Lower leg skin (tissue), 4 donors: ENCODE measurements at regions not wholly inside any gene's neighbourhood (a gene's known extent, or its start where the extent isn't known, plus 50 kb on each side); places are given as distances from the start of the nearest gene placed in this dataset.

Source experiments
- DNase-seq, 2 donors: peaks; one replicate each; pipeline ENCODE4 v3.0.0-alpha.2; 2019; ENCODE audit warnings: low spot score in 2 of 2
- H3K4me3 ChIP-seq: fragments of 200-600 bp; sonication (generic); 2 replicates; pipeline ENCODE4 v1.5.1; 2017; ENCODE audit warnings: mild to moderate bottlenecking, low read depth; ENCODE audit not compliant: poor library complexity, severe bottlenecking
- POLR2A ChIP-seq, 2 donors: fragments of 450-650 bp; IDR thresholded peaks; one replicate each; pipeline ENCODE4 v1.6.1; 2016 to 2017; ENCODE audit warnings: antibody characterized with exemption in 2 of 2, mild to moderate bottlenecking in 1 of 2, moderate library complexity in 1 of 2
- WGBS, 2 donors: methylation state at CpG; one replicate each; pipeline ENCODE4 v1.1.5; 2018; 5-methylcytosine and 5-hydroxymethylcytosine counted together
- intact Hi-C: fragments of 100-400 bp; cut with DNase I; formaldehyde crosslinking; loops from one replicate; pipeline ENCODE4 v1.15.0; 2023; ENCODE audit warnings: low total_unique reads
- TF ChIP-seq, protein P1 (sequence below), 3 donors: fragments of 450-650 bp; IDR thresholded peaks; one replicate each; pipeline ENCODE4 v1.5.1; 2016; ENCODE audit warnings: antibody characterized with exemption in 3 of 3, mild to moderate bottlenecking in 3 of 3, moderate library complexity in 2 of 3

DNA sequence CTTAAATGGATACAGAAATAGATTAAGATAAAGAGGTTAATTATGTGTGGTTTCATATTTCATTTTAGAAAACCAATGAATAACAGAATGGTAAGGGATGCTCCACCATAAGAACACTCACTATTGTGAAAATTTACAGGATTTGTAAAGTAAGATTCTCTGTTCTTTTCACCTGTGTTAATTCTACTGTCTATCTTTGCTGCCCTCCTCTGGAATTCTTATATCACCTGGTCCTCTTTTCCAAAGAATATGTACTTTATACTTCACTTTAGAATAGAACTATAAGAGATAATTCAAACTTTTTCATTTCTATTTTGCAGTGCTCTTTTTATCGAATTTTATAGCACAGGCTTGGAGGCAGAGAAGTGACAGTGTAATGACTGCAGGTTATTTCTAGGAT lies 213.4 kb downstream of the LURAP1L start:
- no peak for TF ChIP-seq POLR2A (IDR thresholded peaks at IDR 0.05)
- TF ChIP-seq, protein P1, sequence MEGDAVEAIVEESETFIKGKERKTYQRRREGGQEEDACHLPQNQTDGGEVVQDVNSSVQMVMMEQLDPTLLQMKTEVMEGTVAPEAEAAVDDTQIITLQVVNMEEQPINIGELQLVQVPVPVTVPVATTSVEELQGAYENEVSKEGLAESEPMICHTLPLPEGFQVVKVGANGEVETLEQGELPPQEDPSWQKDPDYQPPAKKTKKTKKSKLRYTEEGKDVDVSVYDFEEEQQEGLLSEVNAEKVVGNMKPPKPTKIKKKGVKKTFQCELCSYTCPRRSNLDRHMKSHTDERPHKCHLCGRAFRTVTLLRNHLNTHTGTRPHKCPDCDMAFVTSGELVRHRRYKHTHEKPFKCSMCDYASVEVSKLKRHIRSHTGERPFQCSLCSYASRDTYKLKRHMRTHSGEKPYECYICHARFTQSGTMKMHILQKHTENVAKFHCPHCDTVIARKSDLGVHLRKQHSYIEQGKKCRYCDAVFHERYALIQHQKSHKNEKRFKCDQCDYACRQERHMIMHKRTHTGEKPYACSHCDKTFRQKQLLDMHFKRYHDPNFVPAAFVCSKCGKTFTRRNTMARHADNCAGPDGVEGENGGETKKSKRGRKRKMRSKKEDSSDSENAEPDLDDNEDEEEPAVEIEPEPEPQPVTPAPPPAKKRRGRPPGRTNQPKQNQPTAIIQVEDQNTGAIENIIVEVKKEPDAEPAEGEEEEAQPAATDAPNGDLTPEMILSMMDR (IDR thresholded peaks at IDR 0.05): no peak
- no peak for DNase-seq
- intact Hi-C loops: no loop called here
- 78 to 87% methylated on average over 1 of the region's 1 CpG for WGBS, 2 donors
- H3K4me3 ChIP-seq: no peak overlapping the region

DNA sequence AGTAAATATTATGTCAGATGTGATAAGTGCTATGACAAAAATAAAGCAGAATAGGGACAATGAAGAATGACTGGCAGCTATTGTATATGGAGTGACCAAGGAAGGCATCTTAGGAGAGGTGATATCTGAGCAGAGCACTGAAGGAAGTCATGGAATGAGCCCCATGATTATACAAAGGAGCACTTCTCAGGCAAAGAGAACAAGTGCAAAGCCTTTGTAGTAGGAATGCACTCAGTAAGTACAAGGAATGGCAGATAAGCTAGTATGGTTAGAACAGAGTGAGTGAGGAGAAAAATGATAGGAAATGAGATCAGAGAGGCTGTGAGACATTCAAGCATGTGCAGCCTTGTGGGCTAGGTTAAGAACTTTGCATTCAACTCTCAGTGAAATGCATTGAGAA lies 214.8 kb downstream of the LURAP1L start:
- intact Hi-C loops: no loop called here
- TF ChIP-seq, protein P1 (IDR thresholded peaks at IDR 0.05): no peak
- TF ChIP-seq POLR2A (IDR thresholded peaks at IDR 0.05): no peak
- H3K4me3 ChIP-seq: no peak overlapping the region
- no peak for DNase-seq

DNA sequence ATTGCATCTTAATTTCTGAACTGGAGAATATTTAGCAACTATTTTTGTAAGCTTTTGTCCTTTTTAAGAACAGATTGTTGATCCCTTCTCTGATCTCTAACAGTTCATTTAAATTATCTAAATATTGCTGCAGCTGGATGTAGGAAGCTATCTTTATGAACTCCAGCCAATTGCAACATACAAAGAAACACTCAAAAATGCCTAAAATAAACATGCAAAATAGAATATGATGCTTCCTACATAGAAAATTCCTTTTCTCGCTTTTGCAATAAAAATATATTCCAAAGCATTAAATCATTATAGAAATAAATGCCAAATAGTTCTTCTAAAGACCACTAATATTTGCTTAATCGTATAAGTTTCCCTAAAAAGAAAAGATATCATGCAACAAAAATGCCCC lies 218.6 kb downstream of the LURAP1L start:
- intact Hi-C loops: no loop called here
- no peak overlapping the region for H3K4me3 ChIP-seq
- TF ChIP-seq POLR2A (IDR thresholded peaks at IDR 0.05): no peak
- TF ChIP-seq, protein P1 (IDR thresholded peaks at IDR 0.05): no peak
- DNase-seq: no peak
- WGBS, 2 donors: 65 to 85% methylated on average over 2 of the region's 2 CpGs

DNA sequence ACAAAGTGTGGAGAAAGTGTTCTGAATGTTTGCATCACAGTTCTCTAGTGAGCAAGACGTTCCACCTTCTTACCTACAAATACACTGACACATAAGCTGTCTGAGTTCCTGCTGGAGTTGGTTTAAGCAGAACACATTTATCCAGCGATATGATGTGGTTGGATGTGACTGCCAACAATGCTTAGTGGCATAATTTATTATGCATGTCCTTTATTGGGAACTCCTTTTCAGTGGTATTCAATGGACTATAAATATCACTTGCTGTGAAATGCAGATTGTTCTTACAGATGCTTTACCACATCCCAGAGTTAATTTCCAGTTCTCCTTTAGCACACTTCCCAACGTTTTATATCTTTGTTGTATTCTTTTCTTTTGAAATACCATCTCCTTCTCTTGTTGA lies 222.2 kb downstream of the LURAP1L start:
- 10 to 22% methylated on average over 3 of the region's 3 CpGs for WGBS, 2 donors
- DNase-seq: no peak
- no peak for TF ChIP-seq POLR2A (IDR thresholded peaks at IDR 0.05)
- H3K4me3 ChIP-seq: no peak overlapping the region
- intact Hi-C loops: no loop called here

DNA sequence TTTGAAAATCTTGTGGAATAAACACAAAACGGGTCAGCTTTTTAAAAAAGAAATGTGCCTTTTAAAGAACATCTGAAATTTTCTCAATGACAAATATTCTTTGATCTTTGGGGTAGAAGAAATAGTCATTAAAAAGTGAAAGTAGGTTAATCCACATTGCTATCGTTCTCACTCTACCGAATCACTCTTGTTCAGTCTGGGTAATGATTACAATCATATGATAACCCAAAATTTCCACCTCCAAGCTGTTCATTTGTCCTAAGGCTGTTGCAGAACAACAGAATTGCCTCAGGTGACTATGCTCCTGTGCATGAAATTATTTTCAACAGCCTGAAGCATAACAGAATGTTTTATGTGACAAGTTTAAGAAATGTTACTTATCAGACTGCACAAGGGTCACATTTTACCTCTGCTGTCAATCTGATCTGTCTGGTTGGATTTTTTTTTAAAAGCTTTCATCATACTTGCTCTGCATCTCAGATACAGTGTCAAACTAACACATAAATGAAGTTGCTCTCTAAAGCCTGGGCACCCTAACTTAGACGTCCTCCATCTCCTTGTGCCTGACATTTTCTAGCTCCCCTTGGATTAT lies 227.3 kb downstream of the LURAP1L start:
- H3K4me3 ChIP-seq: no peak overlapping the region
- DNase-seq: no peak
- intact Hi-C loops: no loop called here
- WGBS, 2 donors: 21 to 28% methylated on average over 4 of the region's 4 CpGs
- TF ChIP-seq, protein P1 (IDR thresholded peaks at IDR 0.05): no peak
- no peak for TF ChIP-seq POLR2A (IDR thresholded peaks at IDR 0.05)

DNA sequence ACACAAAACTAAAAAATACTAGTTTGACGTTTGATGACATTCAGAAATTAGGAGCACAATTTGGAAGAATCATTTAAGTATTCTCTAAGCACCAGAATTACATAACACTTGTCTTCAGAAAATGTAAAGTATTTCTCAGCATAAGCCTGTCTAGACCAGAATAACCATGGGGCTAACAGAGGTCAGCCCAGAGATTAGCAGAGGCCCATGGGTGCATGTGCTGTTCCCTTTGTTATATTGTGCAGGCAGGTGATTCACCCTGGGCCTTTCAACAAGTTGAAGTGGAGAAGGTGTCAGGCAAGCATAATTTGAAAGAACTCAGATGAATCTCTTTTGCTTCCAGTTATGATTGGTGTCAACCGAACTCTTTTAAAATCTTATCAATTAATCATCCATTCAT lies 227.9 kb downstream of the LURAP1L start:
- intact Hi-C loops: no loop called here
- TF ChIP-seq POLR2A (IDR thresholded peaks at IDR 0.05): no peak
- TF ChIP-seq, protein P1 (IDR thresholded peaks at IDR 0.05): no peak
- no peak for DNase-seq
- WGBS, 2 donors: 59% methylated on average over 2 of the region's 2 CpGs
- no peak overlapping the region for H3K4me3 ChIP-seq
